Germinal center (tissue), 1 donor: ENCODE measurements at regions not wholly inside any gene's neighbourhood (a gene's known extent, or its start where the extent isn't known, plus 50 kb on each side); places are given as distances from the start of the nearest gene placed in this dataset.

ENCODE experiments used
- DNase-seq: peaks from one replicate; pipeline ENCODE4 v3.0.0; 2012; ENCODE audit warnings: mixed read lengths, low spot score

DNA sequence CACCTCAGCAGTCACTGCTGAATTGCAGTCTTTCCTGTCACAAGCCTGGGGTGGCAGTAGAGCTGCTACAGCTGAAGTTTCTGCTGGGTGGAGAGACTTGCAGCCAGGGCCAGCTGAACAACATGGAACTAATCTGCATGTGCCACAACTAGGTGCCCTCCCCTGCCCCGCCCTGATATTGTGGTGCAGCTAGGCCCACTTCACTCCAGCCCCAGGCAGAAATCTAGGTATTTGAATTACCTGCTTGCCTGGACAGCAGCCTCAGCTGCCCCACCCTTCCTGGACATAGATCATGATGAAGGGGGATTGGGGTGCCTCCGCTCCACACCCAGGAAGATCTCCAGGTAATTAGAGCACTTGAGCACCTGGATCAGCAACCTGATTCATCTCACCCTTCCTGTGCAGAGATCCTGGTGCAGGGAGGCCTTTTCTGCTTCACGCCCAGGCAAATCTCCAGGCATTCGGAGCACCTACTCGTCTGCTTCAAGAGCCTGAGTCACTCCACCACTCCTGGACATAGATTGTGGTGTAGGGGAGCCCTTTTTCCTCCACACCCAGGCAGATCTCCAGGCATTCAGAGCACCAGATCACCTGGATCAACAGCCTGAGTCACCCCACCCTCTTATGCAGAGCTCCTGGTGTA, 477.0 kb downstream of the SOX5 start:
- DNase-seq, result no peak

DNA sequence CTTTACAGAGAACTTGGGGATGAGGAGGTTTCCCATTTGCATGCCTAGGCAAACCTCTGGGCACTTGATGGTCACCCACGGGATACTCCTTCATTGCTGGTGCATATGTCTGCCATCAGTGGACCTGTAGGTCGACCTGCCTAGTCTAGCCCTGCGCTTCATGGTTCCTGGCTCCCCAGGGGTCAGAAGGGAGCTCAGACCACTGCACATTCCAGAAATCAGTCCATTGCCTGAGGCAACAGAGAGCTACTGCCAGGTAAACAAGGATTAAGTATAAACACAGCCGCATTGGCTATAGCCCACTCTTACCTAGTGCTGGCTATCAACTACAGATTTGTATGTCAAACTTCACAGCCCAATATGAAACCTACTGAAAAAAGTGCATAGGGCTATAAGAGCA, 476.4 kb downstream of the SOX5 start:
- no peak for DNase-seq

DNA sequence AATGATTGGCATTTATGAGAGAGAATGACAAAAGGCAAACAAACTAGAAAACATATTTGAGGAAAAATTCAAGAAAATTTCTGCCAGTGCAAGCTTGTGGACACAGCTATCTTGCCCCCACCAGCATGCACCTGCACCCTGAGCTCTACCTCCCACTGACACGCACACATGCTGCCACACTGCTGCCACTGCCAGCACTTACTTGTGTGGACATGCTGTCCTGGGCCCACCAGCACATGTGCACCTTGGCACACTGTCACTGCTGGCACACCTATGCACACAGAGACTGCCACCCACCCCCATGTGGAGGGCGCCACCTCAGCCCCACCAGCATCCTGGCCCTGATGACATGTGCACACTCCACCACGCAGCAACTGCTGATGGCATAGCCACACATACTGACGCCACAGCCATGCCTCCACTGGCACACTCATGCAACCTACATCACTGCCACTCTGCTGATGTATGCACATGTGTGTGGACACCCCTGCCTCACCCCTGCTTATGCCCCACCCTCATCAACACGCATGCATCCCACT, 475.0 kb downstream of the SOX5 start:
- DNase-seq, result no peak
